HL-60 (cell line): ENCODE measurements at regions not wholly inside any gene's neighbourhood (a gene's known extent, or its start where the extent isn't known, plus 50 kb on each side); places are given as distances from the start of the nearest gene placed in this dataset.

ENCODE experiments used
- CTCF ChIP-seq: IDR thresholded peaks from one replicate; pipeline ENCODE4 v1.5.1; 2011; ENCODE audit warnings: low read length, control low read depth, inconsistent platforms; ENCODE audit not compliant: insufficient read depth
- REST ChIP-seq: IDR thresholded peaks from 2 replicates; pipeline ENCODE4 v1.6.1; 2012; ENCODE audit warnings: low read depth; ENCODE audit not compliant: insufficient replicate concordance

DNA sequence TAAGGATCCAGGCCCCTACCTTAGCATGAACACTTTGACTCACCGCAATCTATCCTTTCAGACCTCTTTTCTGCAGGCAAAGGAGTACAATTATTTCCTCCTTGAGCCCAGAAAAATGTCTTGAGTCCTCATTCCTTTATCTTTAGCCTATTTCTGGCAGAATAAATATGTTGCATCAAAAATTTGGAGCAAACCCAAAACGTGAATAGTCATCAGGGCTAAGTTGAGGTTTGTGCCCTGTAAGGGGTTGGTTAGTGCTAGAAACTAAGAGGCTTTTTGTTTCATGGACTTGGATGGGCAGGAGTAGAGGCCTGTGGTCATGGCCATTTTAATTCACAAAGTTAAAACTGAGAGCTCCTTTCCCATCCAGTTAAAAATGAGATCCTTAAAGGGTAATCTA lies 460.3 kb downstream of the GBA3 start:
- TF ChIP-seq REST (no peak), CTCF (no peak)
